ENCODE measurements at regions not wholly inside any gene's neighbourhood (a gene's known extent, or its start where the extent isn't known, plus 50 kb on each side); places are given as distances from the start of the nearest gene placed in this dataset.

DNA sequence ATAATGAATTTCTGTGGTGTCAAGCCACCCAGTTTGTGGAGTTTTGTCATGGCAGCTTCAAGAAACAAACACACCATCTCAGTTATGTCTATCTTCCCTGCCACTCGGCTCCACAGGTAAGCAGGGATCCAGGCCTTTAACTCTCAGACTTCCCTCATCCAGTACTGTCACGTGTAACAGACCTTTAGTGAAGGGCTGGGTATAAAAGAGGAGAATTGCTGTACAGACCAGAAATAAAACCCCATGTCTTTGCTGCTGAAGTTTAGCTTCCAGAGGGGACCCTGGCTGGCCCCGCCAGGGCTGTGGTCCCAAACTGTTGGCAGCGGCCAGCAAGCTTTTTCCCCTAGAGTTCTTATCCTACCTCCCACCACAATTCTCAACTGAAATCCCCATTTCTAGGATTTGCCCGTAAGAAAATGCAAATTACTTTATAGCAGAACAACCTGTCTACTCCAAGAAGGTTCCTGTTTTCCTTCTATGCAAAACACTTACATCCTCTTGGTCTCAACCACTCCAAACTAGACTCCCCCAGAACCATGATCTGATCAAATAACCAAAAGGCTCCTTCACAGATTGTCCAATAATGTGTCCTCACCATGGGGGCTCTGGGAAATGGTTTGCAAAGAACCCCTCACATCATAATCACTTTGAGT, 438.0 kb upstream of the ID2 start:
- TF ChIP-seq, protein P1, sequence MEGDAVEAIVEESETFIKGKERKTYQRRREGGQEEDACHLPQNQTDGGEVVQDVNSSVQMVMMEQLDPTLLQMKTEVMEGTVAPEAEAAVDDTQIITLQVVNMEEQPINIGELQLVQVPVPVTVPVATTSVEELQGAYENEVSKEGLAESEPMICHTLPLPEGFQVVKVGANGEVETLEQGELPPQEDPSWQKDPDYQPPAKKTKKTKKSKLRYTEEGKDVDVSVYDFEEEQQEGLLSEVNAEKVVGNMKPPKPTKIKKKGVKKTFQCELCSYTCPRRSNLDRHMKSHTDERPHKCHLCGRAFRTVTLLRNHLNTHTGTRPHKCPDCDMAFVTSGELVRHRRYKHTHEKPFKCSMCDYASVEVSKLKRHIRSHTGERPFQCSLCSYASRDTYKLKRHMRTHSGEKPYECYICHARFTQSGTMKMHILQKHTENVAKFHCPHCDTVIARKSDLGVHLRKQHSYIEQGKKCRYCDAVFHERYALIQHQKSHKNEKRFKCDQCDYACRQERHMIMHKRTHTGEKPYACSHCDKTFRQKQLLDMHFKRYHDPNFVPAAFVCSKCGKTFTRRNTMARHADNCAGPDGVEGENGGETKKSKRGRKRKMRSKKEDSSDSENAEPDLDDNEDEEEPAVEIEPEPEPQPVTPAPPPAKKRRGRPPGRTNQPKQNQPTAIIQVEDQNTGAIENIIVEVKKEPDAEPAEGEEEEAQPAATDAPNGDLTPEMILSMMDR (IDR thresholded peaks at IDR 0.05; ENCODE audit: insufficient read depth in 1 of 2, low read depth in 1 of 2, low read length in 1 of 2, severe bottlenecking in 1 of 2, unreplicated experiment in 1 of 2): no peak
- Mint-ChIP-seq H3K27me3 (ENCODE audit: insufficient read depth, unreplicated experiment) (peaks cover 6% of the 10 kb centered on the region), H3K4me1 (ENCODE audit: low read depth, unreplicated experiment) (no peaks in the 10 kb centered on the region), H3K27ac (ENCODE audit: unreplicated experiment) (no peak overlapping the region), H3K36me3 (ENCODE audit: insufficient read depth, unreplicated experiment) (no peaks in the 10 kb centered on the region), H3K9me3 (ENCODE audit: unreplicated experiment) (no peaks in the 10 kb centered on the region), H3K4me3 (ENCODE audit: unreplicated experiment) (no peak overlapping the region)
- H3K9me3 ChIP-seq: no peaks in the 10 kb centered on the region
- no TSS peak for BruUV-seq (replicated peaks)
- no peaks in the 10 kb centered on the region for H3K27me3 ChIP-seq (replicated peaks; ENCODE audit: control insufficient read depth, insufficient read depth, low read length)
- intact Hi-C loops (cut with micrococcal nuclease; ENCODE audit: unreplicated experiment): no loop called here
- no peak for DNase-seq
- ChIA-PET POLR2A (no interaction called here), CTCF (no interaction called here)
- no peaks in the 10 kb centered on the region for H3K4me1 ChIP-seq
- no peaks in the 10 kb centered on the region for H3K36me3 ChIP-seq (ENCODE audit: control insufficient read depth, insufficient read depth, low read length)
- no peak overlapping the region for H3K4me3 ChIP-seq (ENCODE audit: low read depth, low read length)

- H3K9me3 ChIP-seq: no peaks in the 10 kb centered on the region
- no peaks in the 10 kb centered on the region for H3K36me3 Mint-ChIP-seq (ENCODE audit: insufficient read depth, unreplicated experiment)
- no peak for DNase-seq
- H3K4me1 ChIP-seq: no peaks in the 10 kb centered on the region
- TF ChIP-seq, protein P1 (IDR thresholded peaks at IDR 0.05; ENCODE audit: insufficient read depth in 1 of 2, low read depth in 1 of 2, low read length in 1 of 2, severe bottlenecking in 1 of 2, unreplicated experiment in 1 of 2): no peak
- intact Hi-C loops (cut with micrococcal nuclease; ENCODE audit: unreplicated experiment): no loop called here
- POLR2A ChIA-PET: no interaction called here
- BruUV-seq (replicated peaks): no TSS peak
- H3K4me1 Mint-ChIP-seq (ENCODE audit: low read depth, unreplicated experiment): no peaks in the 10 kb centered on the region
- peaks cover 6% of the 10 kb centered on the region for H3K27me3 Mint-ChIP-seq (ENCODE audit: insufficient read depth, unreplicated experiment)
- H3K27ac Mint-ChIP-seq (ENCODE audit: unreplicated experiment): no peak overlapping the region
- CTCF ChIA-PET: no interaction called here
- H3K36me3 ChIP-seq (ENCODE audit: control insufficient read depth, insufficient read depth, low read length): no peaks in the 10 kb centered on the region
- H3K27me3 ChIP-seq (replicated peaks; ENCODE audit: control insufficient read depth, insufficient read depth, low read length): no peaks in the 10 kb centered on the region
- no peak overlapping the region for H3K4me3 Mint-ChIP-seq (ENCODE audit: unreplicated experiment)
- no peaks in the 10 kb centered on the region for H3K9me3 Mint-ChIP-seq (ENCODE audit: unreplicated experiment)
- no peak overlapping the region for H3K4me3 ChIP-seq (ENCODE audit: low read depth, low read length)
These were observed 437.2 kb upstream of the ID2 start for GRCh38 chr2:8244639-8245038.

GRCh38 chr2:8246137-8246536, 435.7 kb upstream of the ID2 start:
- Mint-ChIP-seq H3K4me3 (ENCODE audit: unreplicated experiment) (no peak overlapping the region), H3K4me1 (ENCODE audit: low read depth, unreplicated experiment) (no peaks in the 10 kb centered on the region), H3K9me3 (ENCODE audit: unreplicated experiment) (peaks cover 11% of the 10 kb centered on the region), H3K27ac (ENCODE audit: unreplicated experiment) (no peak overlapping the region), H3K36me3 (ENCODE audit: insufficient read depth, unreplicated experiment) (no peaks in the 10 kb centered on the region), H3K27me3 (ENCODE audit: insufficient read depth, unreplicated experiment) (peaks cover 5% of the 10 kb centered on the region)
- POLR2A ChIA-PET: no interaction called here
- CTCF ChIA-PET: no interaction called here
- no peaks in the 10 kb centered on the region for H3K36me3 ChIP-seq (ENCODE audit: control insufficient read depth, insufficient read depth, low read length)
- no TSS peak for BruUV-seq (replicated peaks)
- TF ChIP-seq, protein P1 (IDR thresholded peaks at IDR 0.05; ENCODE audit: insufficient read depth in 1 of 2, low read depth in 1 of 2, low read length in 1 of 2, severe bottlenecking in 1 of 2, unreplicated experiment in 1 of 2): no peak
- no peaks in the 10 kb centered on the region for H3K27me3 ChIP-seq (replicated peaks; ENCODE audit: control insufficient read depth, insufficient read depth, low read length)
- no peak for DNase-seq
- H3K4me3 ChIP-seq (ENCODE audit: low read depth, low read length): no peak overlapping the region
- H3K9me3 ChIP-seq: peaks cover 12% of the 10 kb centered on the region
- no peaks in the 10 kb centered on the region for H3K4me1 ChIP-seq
- intact Hi-C loops (cut with micrococcal nuclease; ENCODE audit: unreplicated experiment): no loop called here

Measured in Caco-2 (cell line).